ENCODE measurements at regions not wholly inside any gene's neighbourhood (a gene's known extent, or its start where the extent isn't known, plus 50 kb on each side); places are given as distances from the start of the nearest gene placed in this dataset.

GRCh38 chr13:78830508-78830907 lies 171.6 kb upstream of the OBI1 start:
- DNase-seq (ENCODE audit: low spot score): no peak
- ChIA-PET CTCF (ENCODE audit: unreplicated experiment) (no interaction called here), POLR2A (interaction anchor here (0.6 kb wide), 1 partner anchor 124 kb away, joined by 4 read pairs; no protein-coding TSS in a partner anchor)
- no peak overlapping the region for H3K27ac ChIP-seq (ENCODE audit: low read depth, low read length, poor library complexity, severe bottlenecking)
- no peak overlapping the region for H2AFZ ChIP-seq (ENCODE audit: low read length)
- no peaks in the 10 kb centered on the region for H3K79me2 ChIP-seq (ENCODE audit: insufficient read depth, low read depth, low read length)
- H3K4me2 ChIP-seq (ENCODE audit: low read length): no peak overlapping the region
- H3K4me3 ChIP-seq (ENCODE audit: low read depth, low read length, poor library complexity, severe bottlenecking): no peak overlapping the region
- no peaks in the 10 kb centered on the region for H3K4me1 ChIP-seq (ENCODE audit: insufficient read depth, low read length, poor library complexity, severe bottlenecking)
- H3K9me3 ChIP-seq (ENCODE audit: low read length): no peaks in the 10 kb centered on the region
- H4K20me1 ChIP-seq (ENCODE audit: insufficient read depth, low read length): no peaks in the 10 kb centered on the region
- H3K36me3 ChIP-seq (ENCODE audit: insufficient read depth, low read length): no peaks in the 10 kb centered on the region
- intact Hi-C loops (cut with micrococcal nuclease; ENCODE audit: unreplicated experiment): no loop called here
- H3K9me2 ChIP-seq (ENCODE audit: insufficient read depth, low read length): no peaks in the 10 kb centered on the region
- BruUV-seq (replicated peaks): no TSS peak
- TF ChIP-seq CTCF (conservative IDR thresholded peaks at IDR 0.05; ENCODE audit: low read length) (no peak), EZH2phosphoT487 (IDR thresholded peaks at IDR 0.05; ENCODE audit: borderline replicate concordance, low read depth, low read length) (no peak)

DNA sequence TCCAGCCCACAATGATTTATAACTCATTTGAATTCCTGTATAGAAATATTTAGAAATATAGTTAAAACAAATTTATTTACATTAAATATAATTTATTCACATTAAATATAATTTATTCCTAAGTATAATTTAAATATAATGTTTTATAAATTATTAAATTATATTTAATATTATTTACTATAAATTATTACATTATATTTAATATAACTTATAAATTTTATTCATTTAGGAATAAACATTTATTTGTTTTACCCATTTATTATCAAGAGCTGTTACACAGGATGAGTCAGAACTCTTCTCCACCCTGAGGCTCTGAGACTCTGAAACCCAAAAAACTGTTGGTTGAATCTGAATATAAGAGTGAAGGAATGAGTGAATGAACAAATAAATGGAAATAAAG lies 170.9 kb upstream of the OBI1 start:
- no TSS peak for BruUV-seq (replicated peaks)
- POLR2A ChIA-PET: no interaction called here

DNA sequence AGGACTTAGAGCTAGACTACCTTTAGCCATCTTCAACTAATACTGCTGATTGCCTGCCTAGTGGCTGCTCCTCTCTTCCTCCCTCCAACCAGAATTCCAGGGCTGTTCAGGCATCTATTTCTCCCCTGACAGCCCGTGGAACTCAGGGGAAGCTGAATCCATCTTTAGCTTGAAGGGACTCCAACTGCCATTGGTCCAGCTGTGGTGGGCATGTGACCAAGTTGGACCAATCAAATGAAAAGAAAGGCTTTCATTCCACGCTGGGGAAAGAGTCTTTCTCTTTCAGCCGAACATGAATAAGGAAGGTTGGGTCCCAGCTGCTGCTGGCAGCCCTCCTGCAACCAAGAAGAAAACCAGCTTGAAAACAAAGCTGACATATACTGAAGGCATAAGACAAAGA lies 168.5 kb upstream of the OBI1 start:
- no peaks in the 10 kb centered on the region for H4K20me1 ChIP-seq (ENCODE audit: insufficient read depth, low read length)
- H3K27ac ChIP-seq (ENCODE audit: low read depth, low read length, poor library complexity, severe bottlenecking): no peak overlapping the region
- no peak for DNase-seq (ENCODE audit: low spot score)
- intact Hi-C loops (cut with micrococcal nuclease; ENCODE audit: unreplicated experiment): no loop called here
- no peaks in the 10 kb centered on the region for H3K79me2 ChIP-seq (ENCODE audit: insufficient read depth, low read depth, low read length)
- no peak overlapping the region for H3K4me3 ChIP-seq (ENCODE audit: low read depth, low read length, poor library complexity, severe bottlenecking)
- H3K4me1 ChIP-seq (ENCODE audit: insufficient read depth, low read length, poor library complexity, severe bottlenecking): no peaks in the 10 kb centered on the region
- no peaks in the 10 kb centered on the region for H3K9me3 ChIP-seq (ENCODE audit: low read length)
- no peak overlapping the region for H3K4me2 ChIP-seq (ENCODE audit: low read length)
- no peaks in the 10 kb centered on the region for H3K9me2 ChIP-seq (ENCODE audit: insufficient read depth, low read length)
- no peak for TF ChIP-seq EZH2phosphoT487 (IDR thresholded peaks at IDR 0.05; ENCODE audit: borderline replicate concordance, low read depth, low read length)
- no peak for TF ChIP-seq CTCF (conservative IDR thresholded peaks at IDR 0.05; ENCODE audit: low read length)
- ChIA-PET CTCF (ENCODE audit: unreplicated experiment) (no interaction called here), POLR2A (no interaction called here)
- no peaks in the 10 kb centered on the region for H3K36me3 ChIP-seq (ENCODE audit: insufficient read depth, low read length)
- no TSS peak for BruUV-seq (replicated peaks)
- H2AFZ ChIP-seq (ENCODE audit: low read length): 0 out of 2 replicates have a peak overlapping the region, but pooled peaks have one; percentile 7

More for the DNA sequence above, 170.9 kb upstream of the OBI1 start:
- Histone ChIP-seq H3K4me2 (ENCODE audit: low read length) (no peak overlapping the region), H4K20me1 (ENCODE audit: insufficient read depth, low read length) (no peaks in the 10 kb centered on the region), H2AFZ (ENCODE audit: low read length) (no peak overlapping the region), H3K9me2 (ENCODE audit: insufficient read depth, low read length) (no peaks in the 10 kb centered on the region), H3K4me1 (ENCODE audit: insufficient read depth, low read length, poor library complexity, severe bottlenecking) (no peaks in the 10 kb centered on the region), H3K4me3 (ENCODE audit: low read depth, low read length, poor library complexity, severe bottlenecking) (no peak overlapping the region), H3K79me2 (ENCODE audit: insufficient read depth, low read depth, low read length) (no peaks in the 10 kb centered on the region), H3K36me3 (ENCODE audit: insufficient read depth, low read length) (no peaks in the 10 kb centered on the region), H3K9me3 (ENCODE audit: low read length) (no peaks in the 10 kb centered on the region), H3K27ac (ENCODE audit: low read depth, low read length, poor library complexity, severe bottlenecking) (no peak overlapping the region)
- TF ChIP-seq CTCF (conservative IDR thresholded peaks at IDR 0.05; ENCODE audit: low read length) (no peak), EZH2phosphoT487 (IDR thresholded peaks at IDR 0.05; ENCODE audit: borderline replicate concordance, low read depth, low read length) (no peak)
- DNase-seq (ENCODE audit: low spot score): no peak
- CTCF ChIA-PET (ENCODE audit: unreplicated experiment): no interaction called here
- intact Hi-C loops (cut with micrococcal nuclease; ENCODE audit: unreplicated experiment): no loop called here

Data from OCI-LY7 (cell line).